NAMALWA (cell line): ENCODE measurements at regions not wholly inside any gene's neighbourhood (a gene's known extent, or its start where the extent isn't known, plus 50 kb on each side); places are given as distances from the start of the nearest gene placed in this dataset.

ENCODE experiments used
- DNase-seq: peaks from one replicate; pipeline ENCODE4 v3.0.0-alpha.2; 2015; ENCODE audit warnings: low spot score

- no peak for DNase-seq
These were observed 200.0 kb downstream of the HIBADH start for GRCh38 chr7:27462575-27463270.

- no peak for DNase-seq
These were observed 197.7 kb downstream of the HIBADH start for GRCh38 chr7:27464970-27465369.

- no peak for DNase-seq
These were observed 196.0 kb downstream of the HIBADH start for GRCh38 chr7:27466703-27467102.

- no peak for DNase-seq
These were observed 190.6 kb downstream of the HIBADH start for GRCh38 chr7:27472043-27472442.
